OCI-LY3 (cell line): ENCODE measurements at regions not wholly inside any gene's neighbourhood (a gene's known extent, or its start where the extent isn't known, plus 50 kb on each side); places are given as distances from the start of the nearest gene placed in this dataset.

Experiments used
- CTCF ChIP-seq: fragments of 200-600, 300-600 bp; sonication (generic); IDR thresholded peaks from 2 replicates; pipeline ENCODE4 v1.5.1; 2014; ENCODE audit warnings: antibody characterized with exemption, low read length, low read depth
- EZH2phosphoT487 ChIP-seq: fragments of 200-600 bp; shearing (Covaris generic); IDR thresholded peaks from 2 replicates; pipeline ENCODE4 v1.6.1; 2018; ENCODE audit warnings: antibody characterized with exemption, mixed run types, low read depth

DNA sequence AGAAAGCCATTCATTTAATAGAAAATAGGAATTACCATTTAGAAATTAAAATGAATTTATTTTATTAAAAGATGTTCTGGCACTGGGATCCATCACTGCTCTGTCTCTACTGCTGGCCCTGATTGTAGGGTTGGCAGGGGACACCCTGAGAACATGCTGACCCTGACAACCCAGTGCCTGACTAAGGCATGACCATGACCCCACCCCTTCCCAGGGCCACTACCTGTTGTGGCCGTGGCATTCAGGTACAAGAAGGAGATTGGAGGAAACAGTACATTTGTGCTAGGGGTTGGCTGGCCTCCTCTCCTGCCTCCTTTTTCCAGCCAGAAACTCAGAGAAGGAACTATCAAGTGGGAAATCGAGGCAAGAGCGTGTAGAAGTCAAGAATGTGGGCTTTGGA is 197.0 kb upstream of the ZMIZ1 start:
- TF ChIP-seq CTCF = no peak
- TF ChIP-seq EZH2phosphoT487 = no peak
